ENCODE measurements at regions not wholly inside any gene's neighbourhood (a gene's known extent, or its start where the extent isn't known, plus 50 kb on each side); places are given as distances from the start of the nearest gene placed in this dataset.

DNA sequence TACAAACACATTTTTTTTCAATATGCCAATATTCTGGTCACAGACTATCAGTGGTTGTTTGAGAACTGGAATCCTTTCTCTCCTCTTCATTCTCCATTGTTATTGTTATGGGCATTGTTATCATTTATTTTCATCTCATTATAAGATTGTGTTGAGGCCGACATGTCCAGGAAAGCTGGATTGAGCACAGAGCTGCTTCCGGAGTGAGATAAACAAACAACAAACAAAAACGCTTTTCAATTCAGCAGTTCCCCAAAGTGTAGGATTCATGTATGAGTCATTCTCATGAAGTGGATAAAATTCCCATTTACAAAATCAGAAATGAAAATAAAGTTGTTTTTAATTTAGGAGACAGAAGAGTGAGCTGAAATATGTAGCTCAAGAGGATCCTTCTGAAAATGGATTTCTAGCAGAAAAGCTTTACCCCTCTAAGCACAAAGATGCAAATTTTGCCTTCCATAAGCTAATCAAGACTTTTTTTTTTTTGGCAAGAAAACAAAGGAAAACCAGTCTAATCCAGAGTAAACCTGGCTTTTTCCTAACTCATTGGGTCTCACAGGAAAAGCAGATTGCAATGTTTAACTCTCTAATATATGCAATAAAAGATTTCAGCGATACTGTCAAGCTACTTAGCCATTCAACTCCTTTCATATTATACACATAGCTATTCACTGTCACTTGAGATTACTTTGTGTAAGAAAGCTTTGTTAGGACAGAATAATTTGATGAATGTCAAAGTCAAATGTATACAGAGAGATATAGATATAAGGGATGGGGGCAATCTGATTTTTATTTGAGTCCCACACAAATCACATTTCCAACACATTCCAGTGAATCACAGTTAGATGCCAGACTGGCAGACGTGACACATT, 1441.7 kb upstream of the CELF4 start:
- DNase-seq (ENCODE audit: low read depth in 1 of 2, low spot score in 1 of 2), result no peak
- in situ Hi-C loops (cut with HindIII; ENCODE audit: low pct_unique_long_range_greater_than_20kb, low sequenced_read_pairs), result no loop called here
- TF ChIP-seq JUND (IDR thresholded peaks at IDR 0.05; ENCODE audit: low read depth), result no peak

GRCh38 chr18:38996056-38996455, 1430.5 kb upstream of the CELF4 start:
- no peak for DNase-seq (ENCODE audit: low read depth in 1 of 2, low spot score in 1 of 2)
- in situ Hi-C loops (cut with HindIII; ENCODE audit: low pct_unique_long_range_greater_than_20kb, low sequenced_read_pairs), result no loop called here
- no peak for TF ChIP-seq JUND (IDR thresholded peaks at IDR 0.05; ENCODE audit: low read depth)

- DNase-seq (ENCODE audit: low read depth in 1 of 2, low spot score in 1 of 2), result no peak
- no peak for TF ChIP-seq JUND (IDR thresholded peaks at IDR 0.05; ENCODE audit: low read depth)
- in situ Hi-C loops (cut with HindIII; ENCODE audit: low pct_unique_long_range_greater_than_20kb, low sequenced_read_pairs), result no loop called here
Measured at GRCh38 chr18:38993342-38993741, 1427.7 kb upstream of the CELF4 start.

DNA sequence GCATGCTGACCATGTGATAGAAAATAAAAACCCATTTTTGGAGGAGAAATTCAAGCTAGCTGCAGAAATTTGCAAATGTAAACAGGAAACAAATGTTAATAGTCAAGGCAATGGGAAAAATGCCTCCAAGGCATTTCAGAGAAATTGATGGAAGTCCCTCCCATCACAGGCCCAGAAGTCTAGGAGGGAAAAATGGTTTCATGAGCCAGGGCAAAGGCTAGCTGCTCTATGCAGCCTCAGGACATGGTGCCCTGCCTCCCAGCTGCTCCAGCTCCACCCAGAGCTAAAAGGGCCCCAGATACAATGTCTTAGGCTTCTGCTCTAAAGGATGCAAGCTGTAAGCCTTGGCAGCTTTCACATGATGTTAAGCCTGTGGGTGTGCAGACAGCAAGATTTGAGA, 1419.4 kb upstream of the CELF4 start:
- DNase-seq (ENCODE audit: low read depth in 1 of 2, low spot score in 1 of 2), result no peak
- no peak for TF ChIP-seq JUND (IDR thresholded peaks at IDR 0.05; ENCODE audit: low read depth)
- in situ Hi-C loops (cut with HindIII; ENCODE audit: low pct_unique_long_range_greater_than_20kb, low sequenced_read_pairs), result no loop called here

DNA sequence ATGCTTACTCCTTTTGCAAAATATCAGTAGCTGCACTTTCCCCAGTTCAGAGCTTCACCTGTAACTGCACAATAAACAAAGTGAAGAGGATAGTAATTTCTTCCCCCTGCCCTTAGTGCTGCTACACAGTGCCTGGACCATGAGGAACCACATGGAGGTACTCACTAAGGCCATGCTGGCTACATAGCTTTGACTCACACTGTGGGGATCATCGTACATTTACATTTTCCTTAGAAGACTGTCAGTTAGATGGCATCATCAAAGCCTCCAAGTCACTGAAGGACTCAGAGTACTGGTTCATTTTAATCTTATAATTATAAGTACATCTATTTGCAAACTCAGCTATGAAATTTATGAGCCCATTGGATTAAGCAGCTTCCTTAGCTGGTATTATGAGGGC, 1416.5 kb upstream of the CELF4 start:
- no peak for TF ChIP-seq JUND (IDR thresholded peaks at IDR 0.05; ENCODE audit: low read depth)
- no peak for DNase-seq (ENCODE audit: low read depth in 1 of 2, low spot score in 1 of 2)
- in situ Hi-C loops (cut with HindIII; ENCODE audit: low pct_unique_long_range_greater_than_20kb, low sequenced_read_pairs), result no loop called here

GRCh38 chr18:38981389-38981788, 1415.8 kb upstream of the CELF4 start:
- in situ Hi-C loops (cut with HindIII; ENCODE audit: low pct_unique_long_range_greater_than_20kb, low sequenced_read_pairs), result no loop called here
- no peak for TF ChIP-seq JUND (IDR thresholded peaks at IDR 0.05; ENCODE audit: low read depth)

GRCh38 chr18:38980420-38980819, 1414.8 kb upstream of the CELF4 start:
- TF ChIP-seq JUND (IDR thresholded peaks at IDR 0.05; ENCODE audit: low read depth), result no peak
- DNase-seq (ENCODE audit: low read depth in 1 of 2, low spot score in 1 of 2), result peak in 1 of 2 experiments; percentile 17
- in situ Hi-C loops (cut with HindIII; ENCODE audit: low pct_unique_long_range_greater_than_20kb, low sequenced_read_pairs), result no loop called here

More at GRCh38 chr18:38981389-38981788, 1415.8 kb upstream of the CELF4 start:
- DNase-seq (ENCODE audit: low read depth in 1 of 2, low spot score in 1 of 2), result no peak

DNA sequence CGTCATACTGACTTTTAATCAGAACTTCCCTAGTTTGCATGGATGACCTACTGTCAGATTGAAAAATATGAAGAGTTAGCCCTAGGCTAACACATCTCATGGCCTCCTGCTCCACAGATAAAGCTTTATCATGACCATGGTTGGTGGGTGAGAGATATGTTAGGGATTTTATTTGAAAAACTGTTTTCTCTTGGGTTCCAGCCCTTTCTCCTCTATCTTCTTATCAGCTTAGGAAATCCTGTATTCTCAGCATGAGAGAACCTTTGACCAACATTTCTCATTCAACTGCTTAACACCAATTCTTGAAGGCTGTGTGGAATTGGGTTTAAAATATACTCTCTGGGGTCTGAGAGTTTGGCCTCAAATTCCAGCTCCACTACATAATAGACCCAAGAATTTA, 1407.0 kb upstream of the CELF4 start:
- no peak for DNase-seq (ENCODE audit: low read depth in 1 of 2, low spot score in 1 of 2)
- in situ Hi-C loops (cut with HindIII; ENCODE audit: low pct_unique_long_range_greater_than_20kb, low sequenced_read_pairs), result no loop called here
- TF ChIP-seq JUND (IDR thresholded peaks at IDR 0.05; ENCODE audit: low read depth), result no peak

GRCh38 chr18:38971881-38972280, 1406.3 kb upstream of the CELF4 start:
- in situ Hi-C loops (cut with HindIII; ENCODE audit: low pct_unique_long_range_greater_than_20kb, low sequenced_read_pairs), result no loop called here
- no peak for DNase-seq (ENCODE audit: low read depth in 1 of 2, low spot score in 1 of 2)
- no peak for TF ChIP-seq JUND (IDR thresholded peaks at IDR 0.05; ENCODE audit: low read depth)

GRCh38 chr18:38966841-38967240, 1401.2 kb upstream of the CELF4 start:
- DNase-seq (ENCODE audit: low read depth in 1 of 2, low spot score in 1 of 2), result no peak
- in situ Hi-C loops (cut with HindIII; ENCODE audit: low pct_unique_long_range_greater_than_20kb, low sequenced_read_pairs), result no loop called here

DNA sequence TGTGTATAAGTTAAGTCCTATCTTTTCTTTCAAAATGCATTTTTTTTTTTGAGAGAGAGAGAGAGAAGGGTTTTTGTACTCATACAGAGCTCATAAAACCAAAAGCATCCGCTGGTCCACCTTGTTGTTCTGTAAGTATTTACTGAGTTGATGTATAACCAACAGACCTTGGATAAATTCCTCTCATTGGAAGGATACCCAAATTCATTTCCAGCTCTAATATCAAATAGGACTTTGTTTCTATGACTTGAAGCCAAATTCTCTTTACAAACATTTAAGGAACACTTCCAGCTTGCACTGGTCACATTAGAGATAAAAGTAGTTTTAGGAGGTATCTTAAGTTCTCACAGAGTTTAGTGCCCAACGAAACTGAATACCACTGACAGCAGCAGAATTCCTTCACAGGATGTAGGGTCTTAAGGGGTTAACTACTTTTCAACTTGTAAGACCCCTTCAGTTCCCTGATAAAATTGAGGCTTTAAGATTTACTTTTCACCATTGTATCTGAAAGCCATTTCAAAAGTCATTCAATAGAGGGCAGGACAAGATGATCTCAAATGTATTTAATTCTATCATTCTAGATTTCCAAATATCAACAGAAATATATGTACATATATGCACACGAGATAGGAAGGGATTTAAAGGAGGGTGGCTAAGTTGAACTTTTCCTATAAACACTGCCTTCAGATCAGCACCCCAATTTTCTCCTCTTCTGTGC, 1398.5 kb upstream of the CELF4 start:
- no peak for DNase-seq (ENCODE audit: low read depth in 1 of 2, low spot score in 1 of 2)
- in situ Hi-C loops (cut with HindIII; ENCODE audit: low pct_unique_long_range_greater_than_20kb, low sequenced_read_pairs), result no loop called here
- TF ChIP-seq JUND (IDR thresholded peaks at IDR 0.05; ENCODE audit: low read depth), result no peak

More at GRCh38 chr18:38966841-38967240, 1401.2 kb upstream of the CELF4 start:
- TF ChIP-seq JUND (IDR thresholded peaks at IDR 0.05; ENCODE audit: low read depth), result no peak

GRCh38 chr18:38961880-38962279, 1396.3 kb upstream of the CELF4 start:
- in situ Hi-C loops (cut with HindIII; ENCODE audit: low pct_unique_long_range_greater_than_20kb, low sequenced_read_pairs), result no loop called here
- no peak for DNase-seq (ENCODE audit: low read depth in 1 of 2, low spot score in 1 of 2)
- no peak for TF ChIP-seq JUND (IDR thresholded peaks at IDR 0.05; ENCODE audit: low read depth)

GRCh38 chr18:38957736-38958135, 1392.1 kb upstream of the CELF4 start:
- in situ Hi-C loops (cut with HindIII; ENCODE audit: low pct_unique_long_range_greater_than_20kb, low sequenced_read_pairs), result no loop called here
- no peak for TF ChIP-seq JUND (IDR thresholded peaks at IDR 0.05; ENCODE audit: low read depth)

More at GRCh38 chr18:38957736-38958135, 1392.1 kb upstream of the CELF4 start:
- DNase-seq (ENCODE audit: low read depth in 1 of 2, low spot score in 1 of 2), result no peak

Data from T47D (cell line).